OCI-LY1 (cell line): ENCODE measurements at regions not wholly inside any gene's neighbourhood (a gene's known extent, or its start where the extent isn't known, plus 50 kb on each side); places are given as distances from the start of the nearest gene placed in this dataset.

Experiments used
- H2AFZ ChIP-seq: fragments of 200-600 bp; sonication (generic), shearing (Covaris generic); 2 replicates; pipeline ENCODE4 v1.6.0; 2014; ENCODE audit warnings: antibody characterized with exemption, mild to moderate bottlenecking, low read length
- H3F3A ChIP-seq: fragments of 200-600 bp; sonication (generic), shearing (Covaris generic); 2 replicates; pipeline ENCODE4 v1.6.0; 2014; ENCODE audit warnings: mild to moderate bottlenecking, antibody characterized with exemption, low read length, moderate library complexity; ENCODE audit not compliant: insufficient read depth
- H3K27ac ChIP-seq: fragments of 200-600 bp; sonication (generic); 2 replicates; pipeline ENCODE4 v1.5.1; 2014; ENCODE audit warnings: low read length, mixed run types, mild to moderate bottlenecking, low read depth; ENCODE audit not compliant: poor library complexity, severe bottlenecking
- H3K27me3 ChIP-seq: fragments of 200-600 bp; sonication (generic); 2 replicates; pipeline ENCODE4 v1.6.0; 2014; ENCODE audit warnings: antibody characterized with exemption, mild to moderate bottlenecking, low read length, moderate library complexity; ENCODE audit not compliant: insufficient read depth
- H3K36me3 ChIP-seq: fragments of 200-600 bp; sonication (generic); 2 replicates; pipeline ENCODE4 v1.6.1; 2014; ENCODE audit warnings: mild to moderate bottlenecking, antibody characterized with exemption, low read length, moderate library complexity, mixed read lengths; ENCODE audit not compliant: insufficient read depth
- H3K4me1 ChIP-seq: fragments of 200-600 bp; sonication (generic); 2 replicates; pipeline ENCODE4 v1.5.1; 2014; ENCODE audit warnings: mild to moderate bottlenecking, low read length, moderate library complexity; ENCODE audit not compliant: insufficient read depth, severe bottlenecking
- H3K4me2 ChIP-seq: fragments of 200-600 bp; sonication (generic), shearing (Covaris generic); 2 replicates; pipeline ENCODE4 v1.6.1; 2014; ENCODE audit warnings: low read length
- H3K4me3 ChIP-seq: fragments of 200-600 bp; sonication (generic); 2 replicates; pipeline ENCODE4 v1.5.1; 2014; ENCODE audit warnings: low read length, low read depth, mild to moderate bottlenecking, mixed read lengths; ENCODE audit not compliant: poor library complexity, severe bottlenecking
- H3K79me2 ChIP-seq: fragments of 200-600 bp; shearing (Covaris generic); 2 replicates; pipeline ENCODE4 v1.6.1; 2016; ENCODE audit warnings: mixed run types, low read length, mixed read lengths; ENCODE audit not compliant: insufficient read depth
- H3K9ac ChIP-seq: fragments of 200-600 bp; sonication (generic), shearing (Covaris generic); 2 replicates; pipeline ENCODE4 v1.6.1; 2014; ENCODE audit warnings: mild to moderate bottlenecking, low read length, mixed read lengths
- H3K9me2 ChIP-seq: fragments of 200-600 bp; sonication (generic), shearing (Covaris generic); 2 replicates; pipeline ENCODE4 v1.6.1; 2014; ENCODE audit warnings: low read depth, mild to moderate bottlenecking, low read length, mixed read lengths
- H3K9me3 ChIP-seq: fragments of 200-600 bp; shearing (Covaris generic); 2 replicates; pipeline ENCODE4 v1.6.1; 2014; ENCODE audit warnings: low read length, mixed read lengths
- H4K20me1 ChIP-seq: fragments of 200-600 bp; sonication (generic), shearing (Covaris generic); 2 replicates; pipeline ENCODE4 v1.6.0; 2016; ENCODE audit warnings: mild to moderate bottlenecking, low read length; ENCODE audit not compliant: insufficient read depth
- EZH2 ChIP-seq: fragments of 200-600 bp; sonication (generic), shearing (Covaris generic); IDR thresholded peaks from 2 replicates; pipeline ENCODE4 v1.8.0; 2017; ENCODE audit warnings: borderline replicate concordance, mixed run types, mild to moderate bottlenecking, antibody characterized with exemption, low read length, moderate library complexity, mixed read lengths
- TF ChIP-seq, protein P1 (sequence below): fragments of 200-600 bp; sonication (generic), shearing (Covaris generic); IDR thresholded peaks from 2 replicates; pipeline ENCODE4 v1.5.1; 2017; ENCODE audit warnings: mild to moderate bottlenecking, antibody characterized with exemption, low read length, moderate library complexity, mixed read lengths

DNA sequence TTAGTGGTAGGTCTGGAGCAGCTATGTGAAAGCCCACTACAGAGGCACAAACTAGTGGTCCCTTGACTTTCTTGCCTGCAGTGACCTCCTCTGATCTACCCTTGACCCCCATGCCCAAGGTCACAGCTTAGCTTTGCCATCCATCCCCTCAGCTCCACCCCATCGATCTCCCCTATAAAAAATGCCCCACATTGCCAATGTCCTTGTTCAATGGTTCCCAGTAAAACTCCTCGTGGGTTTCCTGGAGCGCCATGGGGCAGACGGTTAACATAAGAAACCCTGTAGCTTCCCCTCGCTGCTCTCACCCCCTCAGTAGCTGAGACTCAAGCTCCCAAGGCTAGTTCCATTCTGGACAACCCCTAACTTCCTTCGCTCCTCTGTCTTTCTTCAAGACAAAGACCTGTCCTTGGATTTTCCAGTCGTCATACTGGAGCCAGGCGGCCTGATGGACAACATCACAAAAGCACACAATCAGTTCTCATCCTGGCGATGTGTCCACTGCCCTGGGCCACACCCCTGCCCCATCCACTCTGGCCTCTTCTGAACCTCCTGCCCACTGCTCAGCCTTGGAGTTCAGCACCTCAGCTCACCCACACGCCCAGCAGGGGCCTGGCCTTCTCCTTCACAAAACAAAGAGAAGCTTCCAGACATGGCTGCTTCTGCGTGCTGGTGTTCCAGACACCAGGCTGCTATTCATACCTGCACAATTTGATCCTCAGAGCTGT, 1429.3 kb downstream of the BRD1 start:
- H3K4me2 ChIP-seq, result no peak overlapping the region
- H3K79me2 ChIP-seq, result no peaks in the 10 kb centered on the region
- no peaks in the 10 kb centered on the region for H3K9me2 ChIP-seq
- H3F3A ChIP-seq, result no peaks in the 10 kb centered on the region
- no peak overlapping the region for H3K27ac ChIP-seq
- H2AFZ ChIP-seq, result no peak overlapping the region
- no peaks in the 10 kb centered on the region for H3K4me1 ChIP-seq
- H3K9me3 ChIP-seq, result no peaks in the 10 kb centered on the region
- H3K27me3 ChIP-seq, result 0 out of 2 replicates have a peak, but pooled peaks cover 5% of the 10 kb centered on the region
- H3K9ac ChIP-seq, result no peak overlapping the region
- H3K4me3 ChIP-seq, result no peak overlapping the region
- no peaks in the 10 kb centered on the region for H3K36me3 ChIP-seq
- TF ChIP-seq EZH2, result no peak
- TF ChIP-seq, protein P1, sequence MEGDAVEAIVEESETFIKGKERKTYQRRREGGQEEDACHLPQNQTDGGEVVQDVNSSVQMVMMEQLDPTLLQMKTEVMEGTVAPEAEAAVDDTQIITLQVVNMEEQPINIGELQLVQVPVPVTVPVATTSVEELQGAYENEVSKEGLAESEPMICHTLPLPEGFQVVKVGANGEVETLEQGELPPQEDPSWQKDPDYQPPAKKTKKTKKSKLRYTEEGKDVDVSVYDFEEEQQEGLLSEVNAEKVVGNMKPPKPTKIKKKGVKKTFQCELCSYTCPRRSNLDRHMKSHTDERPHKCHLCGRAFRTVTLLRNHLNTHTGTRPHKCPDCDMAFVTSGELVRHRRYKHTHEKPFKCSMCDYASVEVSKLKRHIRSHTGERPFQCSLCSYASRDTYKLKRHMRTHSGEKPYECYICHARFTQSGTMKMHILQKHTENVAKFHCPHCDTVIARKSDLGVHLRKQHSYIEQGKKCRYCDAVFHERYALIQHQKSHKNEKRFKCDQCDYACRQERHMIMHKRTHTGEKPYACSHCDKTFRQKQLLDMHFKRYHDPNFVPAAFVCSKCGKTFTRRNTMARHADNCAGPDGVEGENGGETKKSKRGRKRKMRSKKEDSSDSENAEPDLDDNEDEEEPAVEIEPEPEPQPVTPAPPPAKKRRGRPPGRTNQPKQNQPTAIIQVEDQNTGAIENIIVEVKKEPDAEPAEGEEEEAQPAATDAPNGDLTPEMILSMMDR, result no peak
- no peaks in the 10 kb centered on the region for H4K20me1 ChIP-seq

DNA sequence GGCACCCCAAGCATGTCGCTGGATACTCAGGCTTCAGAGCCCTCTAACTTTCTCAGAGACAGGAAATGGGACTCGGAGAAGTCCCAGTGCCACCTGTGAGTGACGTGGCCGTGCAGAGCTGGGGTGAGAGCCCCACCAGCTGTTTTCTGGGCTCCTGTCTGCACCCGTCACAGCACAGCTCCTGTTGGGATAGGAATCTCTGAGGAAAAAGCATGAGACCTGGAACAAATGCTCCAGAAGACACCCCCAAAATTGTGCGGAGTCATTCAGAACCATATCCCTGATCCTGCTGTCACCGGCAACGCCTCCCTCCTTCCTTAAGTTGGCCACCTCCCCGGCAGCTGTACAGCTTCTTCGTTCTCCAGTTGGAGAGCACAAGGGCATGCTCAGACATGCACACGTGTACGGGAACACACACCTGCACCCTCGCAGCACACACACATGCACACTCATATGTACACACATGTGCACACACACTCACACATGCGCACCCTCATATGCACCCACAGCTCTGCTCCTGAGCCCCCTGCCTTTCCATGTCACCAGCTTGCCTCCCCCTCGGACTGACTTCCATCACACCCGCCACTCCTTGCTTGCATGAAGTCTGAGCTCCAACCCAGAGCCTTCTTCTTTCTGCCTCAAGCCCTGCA, 1430.0 kb downstream of the BRD1 start:
- no peak overlapping the region for H3K9ac ChIP-seq
- no peak overlapping the region for H2AFZ ChIP-seq
- no peak for TF ChIP-seq EZH2
- TF ChIP-seq, protein P1, result no peak
- H3K79me2 ChIP-seq, result no peaks in the 10 kb centered on the region
- 0 out of 2 replicates have a peak, but pooled peaks cover 5% of the 10 kb centered on the region for H3K27me3 ChIP-seq
- no peak overlapping the region for H3K4me3 ChIP-seq
- no peaks in the 10 kb centered on the region for H3K36me3 ChIP-seq
- no peaks in the 10 kb centered on the region for H3K4me1 ChIP-seq
- H3K4me2 ChIP-seq, result no peak overlapping the region
- no peaks in the 10 kb centered on the region for H3K9me3 ChIP-seq
- H3K27ac ChIP-seq, result no peak overlapping the region
- H3F3A ChIP-seq, result no peaks in the 10 kb centered on the region
- H3K9me2 ChIP-seq, result no peaks in the 10 kb centered on the region
- H4K20me1 ChIP-seq, result no peaks in the 10 kb centered on the region

DNA sequence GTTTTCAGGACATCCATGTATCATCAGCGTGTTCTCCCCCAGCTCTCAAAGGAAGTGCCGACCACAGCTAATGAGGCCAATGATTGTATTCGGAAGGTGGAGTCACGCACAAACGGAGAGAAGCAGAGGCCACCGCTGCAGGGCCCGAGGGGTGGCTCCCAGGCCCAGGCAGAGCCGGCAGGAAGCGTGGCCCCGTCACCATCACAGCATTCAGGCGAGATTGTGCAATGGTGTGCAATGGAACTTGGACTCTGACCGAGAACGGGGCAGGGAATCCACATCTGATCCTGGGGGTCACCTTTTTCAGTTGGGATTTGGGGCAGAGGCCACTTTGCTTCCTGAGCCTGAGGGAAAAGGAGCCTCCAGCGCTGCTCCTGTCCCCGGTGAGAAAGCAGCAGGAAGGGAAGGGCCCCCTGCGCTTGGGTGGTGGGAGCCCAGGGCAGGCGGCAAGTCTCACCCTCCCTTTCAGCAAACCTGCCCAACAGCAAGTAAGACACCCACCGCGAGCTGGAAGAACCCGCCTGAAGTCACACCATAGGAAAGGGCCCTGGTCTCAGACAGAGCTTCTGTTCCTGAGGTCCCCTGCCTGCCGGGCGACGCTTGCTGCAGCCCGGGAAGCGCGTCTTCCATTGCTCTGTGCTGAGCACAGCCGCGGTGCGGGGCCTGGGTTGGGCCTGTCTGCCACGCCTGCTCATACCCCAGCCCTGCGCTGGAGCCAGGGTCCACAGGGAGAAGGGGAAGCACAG, 1430.7 kb downstream of the BRD1 start:
- Histone ChIP-seq H3K36me3 (no peaks in the 10 kb centered on the region), H4K20me1 (no peaks in the 10 kb centered on the region), H3K9me3 (no peaks in the 10 kb centered on the region), H3K4me1 (no peaks in the 10 kb centered on the region), H3K4me2 (no peak overlapping the region), H3K27me3 (0 out of 2 replicates have a peak, but pooled peaks cover 5% of the 10 kb centered on the region), H2AFZ (no peak overlapping the region), H3K9ac (no peak overlapping the region), H3K9me2 (no peaks in the 10 kb centered on the region), H3K4me3 (no peak overlapping the region), H3K27ac (no peak overlapping the region), H3K79me2 (no peaks in the 10 kb centered on the region), H3F3A (no peaks in the 10 kb centered on the region)
- TF ChIP-seq, protein P1, result no peak
- TF ChIP-seq EZH2, result no peak
